HEK293 (cell line): ENCODE measurements at regions not wholly inside any gene's neighbourhood (a gene's known extent, or its start where the extent isn't known, plus 50 kb on each side); places are given as distances from the start of the nearest gene placed in this dataset.

Experiments
- MEIS1 ChIP-seq: sonication (generic); formaldehyde crosslinking; IDR thresholded peaks from 2 replicates; pipeline ENCODE4 v1.8.1; 2022; ENCODE audit warnings: missing genetic modification reagents, mild to moderate bottlenecking, borderline replicate concordance
- SP3 ChIP-seq: fragments of 450-650 bp; formaldehyde crosslinking; IDR thresholded peaks from 2 replicates; pipeline ENCODE4 v1.5.1; 2016; ENCODE audit warnings: missing biosample characterization, missing genetic modification characterization
- YY1 ChIP-seq: fragments of 450-650 bp; formaldehyde crosslinking; IDR thresholded peaks from 2 replicates; pipeline ENCODE4 v1.5.1; 2018; ENCODE audit warnings: missing biosample characterization, missing genetic modification characterization
- ZBTB8A ChIP-seq: fragments of 450-650 bp; formaldehyde crosslinking; IDR thresholded peaks from 2 replicates; pipeline ENCODE4 v1.5.1; 2016; ENCODE audit warnings: missing biosample characterization, missing genetic modification characterization
- ZNF266 ChIP-seq: fragments of 450-650 bp; formaldehyde crosslinking; IDR thresholded peaks from 2 replicates; pipeline ENCODE4 v1.5.1; 2016; ENCODE audit warnings: missing biosample characterization, missing genetic modification characterization, low read depth
- ZNF274 ChIP-seq, 2 experiments: fragments of 200-500 bp in 1 of 2; fragments of 450-650 bp in 1 of 2; sonication (Bioruptor generic) in 1 of 2; formaldehyde crosslinking in 1 of 2; IDR thresholded peaks; 2 replicates each; pipeline versions ENCODE4 v1.5.1 to v1.6.1; 2014 to 2016; ENCODE audit warnings: borderline replicate concordance in 1 of 2, inconsistent platforms in 1 of 2, low read length in 1 of 2, missing biosample characterization in 1 of 2, missing genetic modification characterization in 1 of 2
- ZNF423 ChIP-seq: fragments of 450-650 bp; formaldehyde crosslinking; IDR thresholded peaks from 2 replicates; pipeline ENCODE4 v1.5.1; 2016; ENCODE audit warnings: missing biosample characterization, missing genetic modification characterization
- ZNF488 ChIP-seq: fragments of 450-650 bp; formaldehyde crosslinking; IDR thresholded peaks from 2 replicates; pipeline ENCODE4 v1.5.1; 2016; ENCODE audit warnings: missing biosample characterization, missing genetic modification characterization
- ZNF626 ChIP-seq: fragments of 450-650 bp; sonication (Bioruptor Pico); formaldehyde crosslinking; IDR thresholded peaks from 2 replicates; pipeline ENCODE4 v1.5.1; 2018; ENCODE audit warnings: missing biosample characterization, missing genetic modification characterization, inconsistent platforms
- ZNF76 ChIP-seq: fragments of 450-650 bp; formaldehyde crosslinking; IDR thresholded peaks from 2 replicates; pipeline ENCODE4; 2016; ENCODE audit warnings: low read depth, missing biosample characterization, missing genetic modification characterization, borderline replicate concordance
- TF ChIP-seq, protein P1 (sequence below): fragments of 450-650 bp; formaldehyde crosslinking; IDR thresholded peaks from 2 replicates; pipeline ENCODE4 v1.5.1; 2016; ENCODE audit warnings: missing biosample characterization, missing genetic modification characterization
- TF ChIP-seq, protein P2 (sequence below): fragments of 450-650 bp; formaldehyde crosslinking; IDR thresholded peaks from 2 replicates; pipeline ENCODE4 v1.5.1; 2016; ENCODE audit warnings: missing biosample characterization, missing genetic modification characterization
- TF ChIP-seq, protein P3 (sequence below): fragments of 450-650 bp; formaldehyde crosslinking; IDR thresholded peaks from 2 replicates; pipeline ENCODE4 v1.5.1; 2016; ENCODE audit warnings: missing biosample characterization, missing genetic modification characterization
- TF ChIP-seq, protein P4 (sequence below): fragments of 450-650 bp; formaldehyde crosslinking; IDR thresholded peaks from 2 replicates; pipeline ENCODE4 v1.5.1; 2016; ENCODE audit warnings: missing biosample characterization, missing genetic modification characterization

DNA sequence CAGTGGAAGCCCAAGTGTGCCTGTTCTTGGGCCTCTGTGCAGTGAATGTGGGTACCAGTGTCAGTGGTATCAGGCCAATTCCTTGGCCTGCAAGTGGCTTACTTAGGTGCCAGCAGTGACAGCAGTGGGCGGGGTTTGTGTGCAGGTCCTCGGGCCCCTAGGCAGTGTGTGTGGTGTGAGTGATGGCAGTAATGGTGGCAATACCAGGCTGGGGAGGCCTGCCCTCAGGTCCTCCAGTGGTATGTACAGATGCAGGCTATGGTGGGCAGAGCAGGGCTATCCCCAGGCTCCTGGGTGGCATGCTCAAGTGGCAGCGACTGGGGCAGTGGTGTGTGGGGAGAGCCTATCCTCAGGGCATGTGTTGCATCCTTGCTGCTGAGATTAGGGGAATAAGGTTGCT is 379.7 kb downstream of the SQOR start:
- TF ChIP-seq, protein P1, sequence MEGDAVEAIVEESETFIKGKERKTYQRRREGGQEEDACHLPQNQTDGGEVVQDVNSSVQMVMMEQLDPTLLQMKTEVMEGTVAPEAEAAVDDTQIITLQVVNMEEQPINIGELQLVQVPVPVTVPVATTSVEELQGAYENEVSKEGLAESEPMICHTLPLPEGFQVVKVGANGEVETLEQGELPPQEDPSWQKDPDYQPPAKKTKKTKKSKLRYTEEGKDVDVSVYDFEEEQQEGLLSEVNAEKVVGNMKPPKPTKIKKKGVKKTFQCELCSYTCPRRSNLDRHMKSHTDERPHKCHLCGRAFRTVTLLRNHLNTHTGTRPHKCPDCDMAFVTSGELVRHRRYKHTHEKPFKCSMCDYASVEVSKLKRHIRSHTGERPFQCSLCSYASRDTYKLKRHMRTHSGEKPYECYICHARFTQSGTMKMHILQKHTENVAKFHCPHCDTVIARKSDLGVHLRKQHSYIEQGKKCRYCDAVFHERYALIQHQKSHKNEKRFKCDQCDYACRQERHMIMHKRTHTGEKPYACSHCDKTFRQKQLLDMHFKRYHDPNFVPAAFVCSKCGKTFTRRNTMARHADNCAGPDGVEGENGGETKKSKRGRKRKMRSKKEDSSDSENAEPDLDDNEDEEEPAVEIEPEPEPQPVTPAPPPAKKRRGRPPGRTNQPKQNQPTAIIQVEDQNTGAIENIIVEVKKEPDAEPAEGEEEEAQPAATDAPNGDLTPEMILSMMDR (tag by site-specific recombination): no peak
- TF ChIP-seq SP3 (no peak), ZNF423 (tag by site-specific recombination) (no peak), ZNF626 (tag by site-specific recombination) (no peak), ZNF274 (IDR thresholded peaks at IDR 0.05; ENCODE audit: low read length) (no peak), ZNF274 (tag by site-specific recombination; IDR thresholded peaks at IDR 0.05; ENCODE audit: borderline replicate concordance) (no peak), ZBTB8A (no peak), YY1 (tag by site-specific recombination) (no peak), ZNF488 (tag by site-specific recombination) (no peak), ZNF76 (tag by site-specific recombination) (no peak), ZNF266 (no peak), MEIS1 (no peak)
- TF ChIP-seq, protein P2, sequence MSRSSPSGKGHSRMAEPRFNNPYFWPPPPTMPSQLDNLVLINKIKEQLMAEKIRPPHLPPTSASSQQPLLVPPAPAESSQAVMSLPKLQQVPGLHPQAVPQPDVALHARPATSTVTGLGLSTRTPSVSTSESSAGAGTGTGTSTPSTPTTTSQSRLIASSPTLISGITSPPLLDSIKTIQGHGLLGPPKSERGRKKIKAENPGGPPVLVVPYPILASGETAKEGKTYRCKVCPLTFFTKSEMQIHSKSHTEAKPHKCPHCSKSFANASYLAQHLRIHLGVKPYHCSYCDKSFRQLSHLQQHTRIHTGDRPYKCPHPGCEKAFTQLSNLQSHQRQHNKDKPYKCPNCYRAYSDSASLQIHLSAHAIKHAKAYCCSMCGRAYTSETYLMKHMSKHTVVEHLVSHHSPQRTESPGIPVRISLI (tag by site-specific recombination): no peak
- TF ChIP-seq, protein P3, sequence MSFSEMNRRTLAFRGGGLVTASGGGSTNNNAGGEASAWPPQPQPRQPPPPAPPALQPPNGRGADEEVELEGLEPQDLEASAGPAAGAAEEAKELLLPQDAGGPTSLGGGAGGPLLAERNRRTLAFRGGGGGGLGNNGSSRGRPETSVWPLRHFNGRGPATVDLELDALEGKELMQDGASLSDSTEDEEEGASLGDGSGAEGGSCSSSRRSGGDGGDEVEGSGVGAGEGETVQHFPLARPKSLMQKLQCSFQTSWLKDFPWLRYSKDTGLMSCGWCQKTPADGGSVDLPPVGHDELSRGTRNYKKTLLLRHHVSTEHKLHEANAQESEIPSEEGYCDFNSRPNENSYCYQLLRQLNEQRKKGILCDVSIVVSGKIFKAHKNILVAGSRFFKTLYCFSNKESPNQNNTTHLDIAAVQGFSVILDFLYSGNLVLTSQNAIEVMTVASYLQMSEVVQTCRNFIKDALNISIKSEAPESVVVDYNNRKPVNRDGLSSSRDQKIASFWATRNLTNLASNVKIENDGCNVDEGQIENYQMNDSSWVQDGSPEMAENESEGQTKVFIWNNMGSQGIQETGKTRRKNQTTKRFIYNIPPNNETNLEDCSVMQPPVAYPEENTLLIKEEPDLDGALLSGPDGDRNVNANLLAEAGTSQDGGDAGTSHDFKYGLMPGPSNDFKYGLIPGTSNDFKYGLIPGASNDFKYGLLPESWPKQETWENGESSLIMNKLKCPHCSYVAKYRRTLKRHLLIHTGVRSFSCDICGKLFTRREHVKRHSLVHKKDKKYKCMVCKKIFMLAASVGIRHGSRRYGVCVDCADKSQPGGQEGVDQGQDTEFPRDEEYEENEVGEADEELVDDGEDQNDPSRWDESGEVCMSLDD: no peak
- TF ChIP-seq, protein P4, sequence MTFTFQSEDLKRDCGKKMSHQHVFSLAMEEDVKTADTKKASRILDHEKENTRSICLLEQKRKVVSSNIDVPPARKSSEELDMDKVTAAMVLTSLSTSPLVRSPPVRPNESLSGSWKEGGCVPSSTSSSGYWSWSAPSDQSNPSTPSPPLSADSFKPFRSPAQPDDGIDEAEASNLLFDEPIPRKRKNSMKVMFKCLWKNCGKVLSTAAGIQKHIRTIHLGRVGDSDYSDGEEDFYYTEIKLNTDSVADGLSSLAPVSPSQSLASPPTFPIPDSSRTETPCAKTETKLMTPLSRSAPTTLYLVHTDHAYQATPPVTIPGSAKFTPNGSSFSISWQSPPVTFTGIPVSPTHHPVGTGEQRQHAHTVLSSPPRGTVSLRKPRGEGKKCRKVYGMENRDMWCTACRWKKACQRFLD (tag by site-specific recombination): no peak
